Fibroblast of pulmonary artery (primary cell): ENCODE measurements at regions not wholly inside any gene's neighbourhood (a gene's known extent, or its start where the extent isn't known, plus 50 kb on each side); places are given as distances from the start of the nearest gene placed in this dataset.
A peak's percentile ranks its signal among the peaks of the same experiment; 100 is the strongest.

Source experiments
- DNase-seq: peaks from one replicate; pipeline ENCODE4 v3.0.0-alpha.2; 2010; ENCODE audit warnings: low read depth
- H3K4me3 ChIP-seq: replicated peaks from 2 replicates; pipeline ENCODE4 v1.5.1; 2011; ENCODE audit warnings: low read depth, mild to moderate bottlenecking, control low read depth, low read length, moderate library complexity
- CTCF ChIP-seq: IDR thresholded peaks from 2 replicates; pipeline ENCODE4 v1.5.1; 2011; ENCODE audit warnings: mild to moderate bottlenecking, control low read depth, low read length, inconsistent platforms; ENCODE audit errors: missing control alignments

DNA sequence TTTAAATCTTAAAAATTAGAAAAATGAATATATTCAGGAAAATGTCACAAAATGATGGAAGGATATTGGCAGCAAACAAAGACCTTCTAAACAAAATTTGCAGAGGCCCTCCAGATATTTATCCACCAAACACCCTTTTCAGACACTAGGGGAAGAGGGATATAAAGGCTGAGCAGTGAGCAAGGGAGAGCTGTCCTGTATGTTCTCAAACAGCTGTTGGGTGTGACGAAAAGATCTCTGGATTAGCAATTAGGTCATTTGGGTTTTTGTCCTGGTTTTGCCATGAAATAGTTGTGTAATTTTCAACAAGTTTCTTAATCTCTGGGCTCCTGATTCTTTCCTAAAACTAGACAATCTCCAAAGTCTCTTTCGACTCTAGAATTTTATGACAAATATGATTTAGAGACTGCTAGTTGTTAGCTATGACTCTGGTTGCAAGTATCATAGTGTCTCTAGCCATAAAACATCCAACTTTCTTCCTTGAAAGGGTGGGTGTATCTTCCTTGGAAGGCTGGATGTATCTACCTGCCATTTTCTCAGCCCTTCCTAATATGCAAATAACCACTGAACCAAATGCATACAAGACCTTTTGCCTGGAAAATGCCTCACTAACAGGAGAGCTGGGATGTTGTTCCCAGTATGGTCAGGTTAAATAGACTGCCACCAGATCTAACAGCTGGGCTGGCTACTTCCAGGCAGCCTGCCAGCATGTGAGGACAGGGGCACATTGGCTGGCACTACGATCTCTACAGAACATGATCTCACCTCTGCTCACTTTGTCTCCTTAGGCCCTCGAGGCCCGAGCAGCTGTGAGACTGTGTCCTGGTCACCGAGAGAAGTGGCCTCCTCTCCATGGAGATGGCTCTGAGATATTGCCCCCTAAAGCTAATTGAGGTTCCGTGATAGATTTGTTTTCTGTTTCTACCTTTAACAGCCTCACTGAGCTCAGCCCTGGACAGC lies 225.5 kb upstream of the JADE1 start:
- DNase-seq, result no peak
- H3K4me3 ChIP-seq, result no peak overlapping the region
- no peak for TF ChIP-seq CTCF

GRCh38 chr4:128582427-128582870 lies 227.1 kb upstream of the JADE1 start:
- no peak overlapping the region for H3K4me3 ChIP-seq
- peak; percentile 32 for DNase-seq
- no peak for TF ChIP-seq CTCF

- no peak for DNase-seq
- TF ChIP-seq CTCF, result no peak
- no peak overlapping the region for H3K4me3 ChIP-seq
These were observed 230.2 kb upstream of the JADE1 start for GRCh38 chr4:128579154-128579853.

DNA sequence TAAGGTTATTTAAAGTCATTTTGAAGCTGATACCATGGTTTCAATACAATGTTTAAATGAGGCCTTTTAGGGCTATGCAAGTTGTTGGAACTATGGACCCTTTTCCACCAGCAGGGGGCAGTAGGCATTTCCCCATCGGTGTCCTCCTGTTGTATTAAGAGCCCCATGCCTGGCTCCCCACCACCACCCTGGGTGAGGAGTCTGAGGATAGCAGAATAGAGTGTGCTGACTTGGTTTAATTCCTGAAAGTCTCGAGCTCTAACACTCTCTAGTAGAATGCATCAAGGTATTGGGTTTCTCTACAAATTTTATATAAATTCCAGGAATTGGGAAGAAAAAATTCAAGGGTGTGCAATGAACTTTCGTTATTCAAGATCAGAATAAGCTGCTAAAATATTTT lies 234.8 kb upstream of the JADE1 start:
- no peak overlapping the region for H3K4me3 ChIP-seq
- peak; percentile 88 for DNase-seq
- TF ChIP-seq CTCF, result peak; percentile 68

GRCh38 chr4:128573781-128574508 lies 235.6 kb upstream of the JADE1 start:
- H3K4me3 ChIP-seq, result no peak overlapping the region
- TF ChIP-seq CTCF, result no peak
- DNase-seq, result peak; percentile 83

- H3K4me3 ChIP-seq, result no peak overlapping the region
- TF ChIP-seq CTCF, result no peak
- no peak for DNase-seq
These were observed 236.7 kb upstream of the JADE1 start for GRCh38 chr4:128572778-128573241.
